ENCODE measurements at regions not wholly inside any gene's neighbourhood (a gene's known extent, or its start where the extent isn't known, plus 50 kb on each side); places are given as distances from the start of the nearest gene placed in this dataset.
"Not testable (repeated sequence)": the region's sequence is repeated elsewhere in the genome, so short reads cannot be mapped to it uniquely, and the experiment has no call there.

GRCh38 chr5:67723873-67724272 is 491.7 kb upstream of the PIK3R1 start:
- Histone ChIP-seq H3K4ac (ENCODE audit: low read depth, low read length) (no peak overlapping the region), H2AFZ (ENCODE audit: low read length) (no peak overlapping the region), H4K8ac (replicated peaks; ENCODE audit: insufficient read length, low read depth, low read length) (no peak overlapping the region), H3K9me3 (ENCODE audit: control insufficient read depth, low read depth, low read length) (no peaks in the 10 kb centered on the region), H3K4me1 (ENCODE audit: insufficient read depth, low read length) (no peaks in the 10 kb centered on the region), H2AK5ac (ENCODE audit: insufficient read length, low read length) (no peak overlapping the region), H3K9ac (ENCODE audit: extremely low read depth, insufficient read length, low read length) (no peak overlapping the region), H3K56ac (ENCODE audit: insufficient read length, low read depth, low read length) (no peak overlapping the region), H3T11ph (ENCODE audit: low read length) (no peak overlapping the region), H2BK20ac (ENCODE audit: low read depth, low read length, poor library complexity, severe bottlenecking) (no peak overlapping the region), H3K14ac (ENCODE audit: insufficient read depth, low read length) (no peak overlapping the region), H3K79me1 (ENCODE audit: insufficient read depth, low read depth, low read length, poor library complexity, severe bottlenecking) (no peaks in the 10 kb centered on the region), H3K27ac (ENCODE audit: insufficient read length, low read depth, low read length) (no peak overlapping the region), H3K79me2 (ENCODE audit: insufficient read depth, low read length) (no peaks in the 10 kb centered on the region), H3K23ac (ENCODE audit: insufficient read length, low read depth, low read length) (no peak overlapping the region), H2BK15ac (ENCODE audit: low read depth, low read length) (no peak overlapping the region), H3K23me2 (ENCODE audit: insufficient read length, low read depth, low read length, poor library complexity, severe bottlenecking) (no peaks in the 10 kb centered on the region), H2BK5ac (ENCODE audit: insufficient read length, low read length) (no peak overlapping the region), H4K5ac (ENCODE audit: insufficient read length, low read depth, low read length) (no peak overlapping the region), H2BK120ac (ENCODE audit: low read depth, low read length, poor library complexity, severe bottlenecking) (no peak overlapping the region), H3K27me3 (ENCODE audit: insufficient read depth, low read length) (no peaks in the 10 kb centered on the region), H4K91ac (ENCODE audit: insufficient read length, low read depth, low read length) (no peak overlapping the region), H2BK12ac (ENCODE audit: insufficient read length, low read depth, low read length) (no peak overlapping the region), H4K20me1 (ENCODE audit: control insufficient read depth, insufficient read depth, insufficient read length) (no peaks in the 10 kb centered on the region), H3K4me2 (ENCODE audit: insufficient read depth, insufficient read length, low read length) (no peak overlapping the region), H3K18ac (ENCODE audit: insufficient read length, low read depth, low read length) (no peak overlapping the region)
- no CpG with 5 or more reads among the region's 1 CpG for WGBS (ENCODE audit: extremely low coverage, insufficient read length, low lambda C conversion rate)
- TF ChIP-seq CTCF (conservative IDR thresholded peaks at IDR 0.05): no peak
- DNase-seq: no peak
- no peak overlapping the region for H3K4me3 Mint-ChIP-seq
- no peak overlapping the region for H3K27ac Mint-ChIP-seq
- H3K36me3 Mint-ChIP-seq (ENCODE audit: insufficient read depth in 1 of 3, low read depth in 3 of 3): peaks cover 0 to 4% (median 3%) of the 10 kb centered on the region in 3 experiments; a peak in 3 of 7 replicates
- no peaks in the 10 kb centered on the region for H3K9me3 Mint-ChIP-seq
- H3K27me3 Mint-ChIP-seq (ENCODE audit: low read depth): no peaks in the 10 kb centered on the region
- no peaks in the 10 kb centered on the region for H3K4me1 Mint-ChIP-seq

- not testable (repeated sequence) for H3K9me3 ChIP-seq (ENCODE audit: control insufficient read depth, low read depth, low read length); H3K23ac ChIP-seq (ENCODE audit: insufficient read length, low read depth, low read length); H3K9me3 Mint-ChIP-seq; H2AFZ ChIP-seq (ENCODE audit: low read length); H2AK5ac ChIP-seq (ENCODE audit: insufficient read length, low read length); H2BK20ac ChIP-seq (ENCODE audit: low read depth, low read length, poor library complexity, severe bottlenecking); H2BK120ac ChIP-seq (ENCODE audit: low read depth, low read length, poor library complexity, severe bottlenecking); H3K79me1 ChIP-seq (ENCODE audit: insufficient read depth, low read depth, low read length, poor library complexity, severe bottlenecking); H3K4me1 ChIP-seq (ENCODE audit: insufficient read depth, low read length); H3K4me2 ChIP-seq (ENCODE audit: insufficient read depth, insufficient read length, low read length); H3T11ph ChIP-seq (ENCODE audit: low read length); H4K5ac ChIP-seq (ENCODE audit: insufficient read length, low read depth, low read length); H3K36me3 Mint-ChIP-seq (ENCODE audit: insufficient read depth in 1 of 3, low read depth in 3 of 3); H3K18ac ChIP-seq (ENCODE audit: insufficient read length, low read depth, low read length); H3K27me3 Mint-ChIP-seq (ENCODE audit: low read depth); H3K14ac ChIP-seq (ENCODE audit: insufficient read depth, low read length); H4K91ac ChIP-seq (ENCODE audit: insufficient read length, low read depth, low read length); H3K4ac ChIP-seq (ENCODE audit: low read depth, low read length); H3K4me3 Mint-ChIP-seq; H3K79me2 ChIP-seq (ENCODE audit: insufficient read depth, low read length); H2BK5ac ChIP-seq (ENCODE audit: insufficient read length, low read length); H3K27ac Mint-ChIP-seq; H3K23me2 ChIP-seq (ENCODE audit: insufficient read length, low read depth, low read length, poor library complexity, severe bottlenecking); H3K4me1 Mint-ChIP-seq; H2BK12ac ChIP-seq (ENCODE audit: insufficient read length, low read depth, low read length); H2BK15ac ChIP-seq (ENCODE audit: low read depth, low read length); DNase-seq; H3K9ac ChIP-seq (ENCODE audit: extremely low read depth, insufficient read length, low read length); H4K8ac ChIP-seq (replicated peaks; ENCODE audit: insufficient read length, low read depth, low read length); H3K27me3 ChIP-seq (ENCODE audit: insufficient read depth, low read length); H3K27ac ChIP-seq (ENCODE audit: insufficient read length, low read depth, low read length); H3K56ac ChIP-seq (ENCODE audit: insufficient read length, low read depth, low read length); H4K20me1 ChIP-seq (ENCODE audit: control insufficient read depth, insufficient read depth, insufficient read length)
- no CpG with 5 or more reads among the region's 2 CpGs for WGBS (ENCODE audit: extremely low coverage, insufficient read length, low lambda C conversion rate)
These were observed 493.0 kb upstream of the PIK3R1 start for GRCh38 chr5:67722582-67722981.
